H9 (cell line): ENCODE measurements at regions not wholly inside any gene's neighbourhood (a gene's known extent, or its start where the extent isn't known, plus 50 kb on each side); places are given as distances from the start of the nearest gene placed in this dataset.

Experiments
- DNase-seq: peaks from one replicate; pipeline ENCODE4 v3.0.0-alpha.2; 2017
- H2AFZ ChIP-seq: one replicate; pipeline ENCODE4 v1.6.1; 2013; ENCODE audit warnings: mild to moderate bottlenecking, low read length, control low read depth, moderate library complexity
- H2AK5ac ChIP-seq: 2 replicates; pipeline ENCODE4 v1.6.1; 2013; ENCODE audit warnings: low read length, control low read depth, mixed read lengths; ENCODE audit not compliant: insufficient read length
- H2BK120ac ChIP-seq: one replicate; pipeline ENCODE4 v1.6.1; 2013; ENCODE audit warnings: low read depth, mild to moderate bottlenecking, low read length, control low read depth, inconsistent platforms; ENCODE audit not compliant: poor library complexity, severe bottlenecking
- H2BK12ac ChIP-seq: 2 replicates; pipeline ENCODE4 v1.6.1; 2013; ENCODE audit warnings: low read length, control low read depth, mixed read lengths, low read depth; ENCODE audit not compliant: insufficient read length
- H2BK15ac ChIP-seq: 2 replicates; pipeline ENCODE4 v1.6.1; 2013; ENCODE audit warnings: low read depth, low read length, control low read depth
- H2BK20ac ChIP-seq: one replicate; pipeline ENCODE4 v1.6.1; 2013; ENCODE audit warnings: low read depth, mild to moderate bottlenecking, low read length, control low read depth, inconsistent platforms; ENCODE audit not compliant: poor library complexity, severe bottlenecking
- H2BK5ac ChIP-seq: 2 replicates; pipeline ENCODE4 v1.6.1; 2013; ENCODE audit warnings: low read length, control low read depth, mixed read lengths; ENCODE audit not compliant: insufficient read length
- H3K14ac ChIP-seq: 2 replicates; pipeline ENCODE4 v1.6.1; 2013; ENCODE audit warnings: low read length, control low read depth; ENCODE audit not compliant: insufficient read depth
- H3K18ac ChIP-seq: 2 replicates; pipeline ENCODE4 v1.6.1; 2013; ENCODE audit warnings: low read depth, mild to moderate bottlenecking, mixed read lengths, low read length, control low read depth; ENCODE audit not compliant: insufficient read length
- H3K23ac ChIP-seq: 2 replicates; pipeline ENCODE4 v1.6.1; 2013; ENCODE audit warnings: low read length, control low read depth, mixed read lengths, low read depth; ENCODE audit not compliant: insufficient read length
- H3K23me2 ChIP-seq: 2 replicates; pipeline ENCODE4 v1.6.1; 2013; ENCODE audit warnings: low read depth, mild to moderate bottlenecking, mixed read lengths, low read length, control low read depth; ENCODE audit not compliant: insufficient read length, poor library complexity, severe bottlenecking
- H3K27ac ChIP-seq: 2 replicates; pipeline ENCODE4 v1.5.1; 2013; ENCODE audit warnings: low read length, control low read depth, mixed read lengths, low read depth; ENCODE audit not compliant: insufficient read length
- H3K27me3 ChIP-seq: 2 replicates; pipeline ENCODE4 v1.6.1; 2013; ENCODE audit warnings: low read length, control low read depth, inconsistent platforms; ENCODE audit not compliant: insufficient read depth
- H3K4ac ChIP-seq: 2 replicates; pipeline ENCODE4 v1.6.1; 2013; ENCODE audit warnings: low read depth, mild to moderate bottlenecking, control low read depth, inconsistent platforms, low read length, moderate library complexity
- H3K4me1 ChIP-seq: 2 replicates; pipeline ENCODE4 v1.6.1; 2013; ENCODE audit warnings: low read length, control low read depth, inconsistent platforms; ENCODE audit not compliant: insufficient read depth
- H3K4me2 ChIP-seq: 2 replicates; pipeline ENCODE4 v1.6.1; 2013; ENCODE audit warnings: low read length, control low read depth, mixed read lengths; ENCODE audit not compliant: insufficient read length, insufficient read depth
- H3K56ac ChIP-seq: 2 replicates; pipeline ENCODE4 v1.6.1; 2013; ENCODE audit warnings: low read depth, mild to moderate bottlenecking, mixed read lengths, low read length, control low read depth; ENCODE audit not compliant: insufficient read length
- H3K79me1 ChIP-seq: 2 replicates; pipeline ENCODE4 v1.6.1; 2013; ENCODE audit warnings: low read depth, mild to moderate bottlenecking, moderate library complexity, low read length, control low read depth, inconsistent platforms; ENCODE audit not compliant: insufficient read depth, poor library complexity, severe bottlenecking
- H3K79me2 ChIP-seq: 2 replicates; pipeline ENCODE4 v1.6.1; 2013; ENCODE audit warnings: low read length, control low read depth, inconsistent platforms; ENCODE audit not compliant: insufficient read depth
- H3K9ac ChIP-seq: 2 replicates; pipeline ENCODE4 v1.6.1; 2013; ENCODE audit warnings: low read length, control low read depth, mixed read lengths; ENCODE audit not compliant: insufficient read length; ENCODE audit errors: extremely low read depth
- H3K9me3 ChIP-seq: one replicate; pipeline ENCODE4 v1.6.1; 2013; ENCODE audit warnings: low read depth, low read length, inconsistent platforms; ENCODE audit not compliant: control insufficient read depth
- H3T11ph ChIP-seq: one replicate; pipeline ENCODE4 v1.6.1; 2013; ENCODE audit warnings: mild to moderate bottlenecking, low read length, control low read depth, inconsistent platforms
- H4K20me1 ChIP-seq: one replicate; pipeline ENCODE4 v1.6.1; 2013; ENCODE audit not compliant: control insufficient read depth, insufficient read length, insufficient read depth
- H4K5ac ChIP-seq: 2 replicates; pipeline ENCODE4 v1.6.1; 2013; ENCODE audit warnings: low read depth, mild to moderate bottlenecking, mixed read lengths, low read length, control low read depth; ENCODE audit not compliant: insufficient read length
- H4K8ac ChIP-seq: replicated peaks from 2 replicates; pipeline ENCODE4 v1.6.1; 2013; ENCODE audit warnings: low read length, control low read depth, mixed read lengths, low read depth; ENCODE audit not compliant: insufficient read length
- H4K91ac ChIP-seq: 2 replicates; pipeline ENCODE4 v1.6.1; 2013; ENCODE audit warnings: low read depth, mild to moderate bottlenecking, moderate library complexity, mixed read lengths, low read length, control low read depth; ENCODE audit not compliant: insufficient read length
- H3K27ac Mint-ChIP-seq, 3 experiments: 2 replicates in 2 of 3; 3 replicates in 1 of 3; pipeline ENCODE4 v1.8.0; 2020 to 2021; ENCODE audit warnings: mixed read lengths in 3 of 3, mild to moderate bottlenecking in 1 of 3, moderate library complexity in 1 of 3
- H3K27me3 Mint-ChIP-seq: 2 replicates; pipeline ENCODE4 v1.8.0; 2021; ENCODE audit warnings: low read depth, mild to moderate bottlenecking, moderate library complexity, mixed read lengths
- H3K36me3 Mint-ChIP-seq, 3 experiments: 2 replicates in 2 of 3; 3 replicates in 1 of 3; pipeline ENCODE4 v1.8.0; 2020 to 2021; ENCODE audit warnings: low read depth in 3 of 3, mixed read lengths in 3 of 3; ENCODE audit not compliant: insufficient read depth in 1 of 3
- H3K4me1 Mint-ChIP-seq, 2 experiments: 2 replicates each; pipeline ENCODE4 v1.8.0; 2020; ENCODE audit warnings: mixed read lengths in 2 of 2
- H3K4me3 Mint-ChIP-seq, 2 experiments: 2 replicates in 1 of 2; 3 replicates in 1 of 2; pipeline ENCODE4 v1.8.0; 2020 to 2021; ENCODE audit warnings: mild to moderate bottlenecking in 2 of 2, mixed read lengths in 2 of 2, moderate library complexity in 1 of 2
- H3K9me3 Mint-ChIP-seq, 2 experiments: 2 replicates in 1 of 2; 3 replicates in 1 of 2; pipeline ENCODE4 v1.8.0; 2020; ENCODE audit warnings: mild to moderate bottlenecking in 2 of 2, mixed read lengths in 2 of 2, moderate library complexity in 1 of 2
- WGBS: extraction: QIAGEN DNeasy Blood & Tissue Kit; methylation state at CpG from one replicate; pipeline ENCODE4 v1.1.7; 2013; ENCODE audit warnings: missing lambda C conversion rate, low lambda C conversion rate, mixed read lengths; ENCODE audit not compliant: insufficient read length; ENCODE audit errors: extremely low coverage; 5-methylcytosine and 5-hydroxymethylcytosine counted together
- TF ChIP-seq, protein P1 (sequence below): fragments of 200-600 bp; sonication (generic); conservative IDR thresholded peaks from 3 replicates; pipeline ENCODE4 v1.8.0; 2021; ENCODE audit warnings: antibody characterized with exemption, mild to moderate bottlenecking

DNA sequence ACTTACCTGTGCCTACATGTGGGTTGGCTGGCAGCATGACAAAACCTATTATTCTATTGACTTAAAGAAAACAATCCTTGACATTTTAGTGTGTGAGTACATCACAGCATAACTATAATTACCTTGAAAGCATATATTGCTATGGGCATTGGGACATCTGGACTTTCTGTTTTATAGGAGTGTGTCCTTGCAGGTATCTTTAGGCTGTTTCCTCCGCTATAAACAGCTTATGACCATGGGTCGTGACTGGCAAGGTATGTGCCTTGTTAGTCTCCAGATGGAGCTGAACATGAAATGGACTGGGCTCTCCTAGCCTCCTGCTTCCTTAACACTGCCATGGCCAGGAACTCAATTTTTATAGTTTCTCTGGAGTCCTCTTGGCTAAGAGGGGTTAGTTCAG lies 317.4 kb upstream of the COBL start:
- TF ChIP-seq, protein P1, sequence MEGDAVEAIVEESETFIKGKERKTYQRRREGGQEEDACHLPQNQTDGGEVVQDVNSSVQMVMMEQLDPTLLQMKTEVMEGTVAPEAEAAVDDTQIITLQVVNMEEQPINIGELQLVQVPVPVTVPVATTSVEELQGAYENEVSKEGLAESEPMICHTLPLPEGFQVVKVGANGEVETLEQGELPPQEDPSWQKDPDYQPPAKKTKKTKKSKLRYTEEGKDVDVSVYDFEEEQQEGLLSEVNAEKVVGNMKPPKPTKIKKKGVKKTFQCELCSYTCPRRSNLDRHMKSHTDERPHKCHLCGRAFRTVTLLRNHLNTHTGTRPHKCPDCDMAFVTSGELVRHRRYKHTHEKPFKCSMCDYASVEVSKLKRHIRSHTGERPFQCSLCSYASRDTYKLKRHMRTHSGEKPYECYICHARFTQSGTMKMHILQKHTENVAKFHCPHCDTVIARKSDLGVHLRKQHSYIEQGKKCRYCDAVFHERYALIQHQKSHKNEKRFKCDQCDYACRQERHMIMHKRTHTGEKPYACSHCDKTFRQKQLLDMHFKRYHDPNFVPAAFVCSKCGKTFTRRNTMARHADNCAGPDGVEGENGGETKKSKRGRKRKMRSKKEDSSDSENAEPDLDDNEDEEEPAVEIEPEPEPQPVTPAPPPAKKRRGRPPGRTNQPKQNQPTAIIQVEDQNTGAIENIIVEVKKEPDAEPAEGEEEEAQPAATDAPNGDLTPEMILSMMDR = no peak
- H2BK5ac ChIP-seq = no peak overlapping the region
- no peaks in the 10 kb centered on the region for H4K20me1 ChIP-seq
- no peak overlapping the region for H2AK5ac ChIP-seq
- no peaks in the 10 kb centered on the region for H3K27me3 ChIP-seq
- H3K4ac ChIP-seq = no peak overlapping the region
- no peak overlapping the region for H2AFZ ChIP-seq
- no peaks in the 10 kb centered on the region for H3K79me1 ChIP-seq
- H3K4me3 Mint-ChIP-seq = no peak overlapping the region
- H3K36me3 Mint-ChIP-seq = peaks cover 0 to 3% (median 2%) of the 10 kb centered on the region in 3 experiments; a peak in 3 of 7 replicates
- no peaks in the 10 kb centered on the region for H3K9me3 ChIP-seq
- H2BK20ac ChIP-seq = no peak overlapping the region
- no peaks in the 10 kb centered on the region for H3K79me2 ChIP-seq
- H3K4me1 Mint-ChIP-seq = peaks cover 22 to 36% of the 10 kb centered on the region in 2 experiments
- H2BK120ac ChIP-seq = no peak overlapping the region
- H3K23ac ChIP-seq = no peak overlapping the region
- H3K56ac ChIP-seq = no peak overlapping the region
- H3K4me1 ChIP-seq = no peaks in the 10 kb centered on the region; the same call in 1 of the 2 replicates
- H3K27ac ChIP-seq = no peak overlapping the region
- H3K9ac ChIP-seq = no peak overlapping the region
- H2BK15ac ChIP-seq = no peak overlapping the region
- no peak overlapping the region for H3K27ac Mint-ChIP-seq
- no peak overlapping the region for H4K91ac ChIP-seq
- no peak overlapping the region for H2BK12ac ChIP-seq
- no peak overlapping the region for H4K8ac ChIP-seq
- H4K5ac ChIP-seq = no peak overlapping the region
- WGBS = no CpG with 5 or more reads among the region's 2 CpGs
- DNase-seq = no peak
- no peak overlapping the region for H3T11ph ChIP-seq
- H3K9me3 Mint-ChIP-seq = peaks cover 2 to 5% of the 10 kb centered on the region in 2 experiments; a peak in 4 of 5 replicates
- no peak overlapping the region for H3K18ac ChIP-seq
- H3K27me3 Mint-ChIP-seq = no peaks in the 10 kb centered on the region
- no peak overlapping the region for H3K14ac ChIP-seq
- no peak overlapping the region for H3K4me2 ChIP-seq
- no peaks in the 10 kb centered on the region for H3K23me2 ChIP-seq
